ENCODE measurements at regions not wholly inside any gene's neighbourhood (a gene's known extent, or its start where the extent isn't known, plus 50 kb on each side); places are given as distances from the start of the nearest gene placed in this dataset.

GRCh38 chr11:23013509-23013908 lies 153.2 kb upstream of the CCDC179 start:
- no peak for TF ChIP-seq POLR2A (IDR thresholded peaks at IDR 0.05; ENCODE audit: low read depth, low read length)
- TF ChIP-seq POU2F2 (IDR thresholded peaks at IDR 0.05; ENCODE audit: low read depth, low read length) = no peak
- TF ChIP-seq SPI1 (IDR thresholded peaks at IDR 0.05; ENCODE audit: low read depth, low read length) = no peak
- TF ChIP-seq PAX5 (IDR thresholded peaks at IDR 0.05; ENCODE audit: insufficient read depth, low read length, severe bottlenecking) = no peak
- TF ChIP-seq POLR2AphosphoS5 (IDR thresholded peaks at IDR 0.05; ENCODE audit: low read depth, low read length) = no peak
- TF ChIP-seq TAF1 (IDR thresholded peaks at IDR 0.05; ENCODE audit: low read depth, low read length) = no peak
- FAIRE-seq (no peak), DNase-seq (ENCODE audit: insufficient read length, low spot score) (no peak)

DNA sequence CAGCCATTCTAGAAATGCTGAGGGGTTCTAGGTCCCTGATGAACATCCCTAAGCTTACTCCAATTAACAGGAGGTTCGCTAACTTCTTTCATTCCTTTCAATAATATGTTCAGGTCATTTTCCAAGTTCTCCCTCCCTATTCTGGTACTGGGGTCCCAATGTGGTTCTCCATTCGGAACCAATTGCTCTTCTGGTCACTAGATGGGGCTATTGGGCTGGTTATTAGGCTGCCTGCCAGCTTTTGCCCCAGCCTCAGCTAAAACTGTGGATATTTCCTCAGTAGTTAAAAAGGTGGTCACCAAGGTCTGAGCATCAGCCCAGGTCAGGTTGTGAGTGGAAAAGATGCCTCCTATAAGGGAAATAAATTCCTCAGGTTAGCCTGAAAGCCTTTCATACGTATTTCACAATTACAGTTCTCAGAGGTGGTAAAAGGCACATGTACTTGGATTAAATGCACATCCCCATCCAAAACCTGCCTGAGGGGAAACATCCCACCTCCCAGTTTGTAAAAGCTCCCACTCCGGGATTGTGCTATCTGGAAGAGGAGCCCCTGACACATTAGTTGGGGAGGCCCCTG lies 161.1 kb upstream of the CCDC179 start:
- peak; percentile 8 for DNase-seq (ENCODE audit: insufficient read length, low spot score)
- TF ChIP-seq PAX5 (IDR thresholded peaks at IDR 0.05; ENCODE audit: insufficient read depth, low read length, severe bottlenecking) = no peak
- peak; percentile 52 for FAIRE-seq

DNA sequence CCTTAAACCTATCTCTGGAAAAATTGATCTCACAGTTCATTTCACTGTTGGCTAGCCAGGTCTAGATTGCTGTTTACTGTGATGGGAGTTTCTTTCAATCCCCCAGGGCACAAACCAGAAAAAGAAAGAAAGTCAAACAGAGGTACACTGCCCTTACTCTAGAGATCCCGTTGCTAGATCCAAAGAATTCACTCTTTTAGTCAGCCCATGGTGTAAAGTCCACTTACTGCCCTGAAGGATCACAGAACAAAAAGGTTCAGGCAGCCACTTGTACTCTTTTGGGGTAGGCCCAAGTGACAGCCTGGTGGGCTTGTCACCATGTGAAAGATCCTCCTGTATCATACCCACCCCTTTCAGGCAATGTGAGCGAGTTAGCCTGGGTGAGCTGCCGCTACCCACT lies 162.6 kb upstream of the CCDC179 start:
- TF ChIP-seq POU2F2 (IDR thresholded peaks at IDR 0.05; ENCODE audit: low read depth, low read length) = no peak
- TF ChIP-seq TAF1 (IDR thresholded peaks at IDR 0.05; ENCODE audit: low read depth, low read length) = no peak
- TF ChIP-seq POLR2A (IDR thresholded peaks at IDR 0.05; ENCODE audit: low read depth, low read length) = no peak
- FAIRE-seq = no peak
- DNase-seq (ENCODE audit: insufficient read length, low spot score) = no peak

GRCh38 chr11:23023319-23023718 lies 163.0 kb upstream of the CCDC179 start:
- no peak for DNase-seq (ENCODE audit: insufficient read length, low spot score)
- TF ChIP-seq POLR2A (IDR thresholded peaks at IDR 0.05; ENCODE audit: low read depth, low read length) (no peak), POLR2AphosphoS5 (IDR thresholded peaks at IDR 0.05; ENCODE audit: low read depth, low read length) (no peak), PAX5 (IDR thresholded peaks at IDR 0.05; ENCODE audit: insufficient read depth, low read length, severe bottlenecking) (no peak), TAF1 (IDR thresholded peaks at IDR 0.05; ENCODE audit: low read depth, low read length) (no peak), POU2F2 (IDR thresholded peaks at IDR 0.05; ENCODE audit: low read depth, low read length) (no peak), SPI1 (IDR thresholded peaks at IDR 0.05; ENCODE audit: low read depth, low read length) (no peak)
- no peak for FAIRE-seq

GRCh38 chr11:23041001-23041503 lies 180.8 kb upstream of the CCDC179 start:
- no peak for DNase-seq (ENCODE audit: insufficient read length, low spot score)
- no peak for FAIRE-seq
- no peak for TF ChIP-seq SPI1 (IDR thresholded peaks at IDR 0.05; ENCODE audit: low read depth, low read length)
- no peak for TF ChIP-seq POLR2AphosphoS5 (IDR thresholded peaks at IDR 0.05; ENCODE audit: low read depth, low read length)
- no peak for TF ChIP-seq POLR2A (IDR thresholded peaks at IDR 0.05; ENCODE audit: low read depth, low read length)
- TF ChIP-seq TAF1 (IDR thresholded peaks at IDR 0.05; ENCODE audit: low read depth, low read length) = no peak
- no peak for TF ChIP-seq POU2F2 (IDR thresholded peaks at IDR 0.05; ENCODE audit: low read depth, low read length)

DNA sequence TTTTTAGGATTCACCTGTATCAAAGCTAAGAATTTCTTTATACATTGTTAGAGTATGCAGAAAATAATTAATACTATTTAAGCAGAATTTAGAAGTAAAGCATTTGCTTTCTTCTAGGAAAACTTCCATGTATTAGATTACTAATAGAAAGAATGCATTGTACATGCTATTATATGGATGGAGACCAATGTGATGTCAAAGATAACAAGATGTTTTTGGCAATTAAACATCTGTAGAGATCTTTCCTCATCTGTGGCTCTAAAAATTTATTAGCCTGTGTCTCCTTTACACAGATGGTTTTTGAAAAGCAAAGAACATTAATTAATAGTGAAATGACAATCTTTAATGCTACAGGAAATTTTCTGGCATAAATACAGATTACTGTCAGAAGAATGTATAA lies 198.4 kb upstream of the CCDC179 start:
- FAIRE-seq = no peak
- no peak for DNase-seq (ENCODE audit: insufficient read length, low spot score)
- TF ChIP-seq TAF1 (IDR thresholded peaks at IDR 0.05; ENCODE audit: low read depth, low read length) (no peak), POLR2AphosphoS5 (IDR thresholded peaks at IDR 0.05; ENCODE audit: low read depth, low read length) (no peak), PAX5 (IDR thresholded peaks at IDR 0.05; ENCODE audit: insufficient read depth, low read length, severe bottlenecking) (no peak), POLR2A (IDR thresholded peaks at IDR 0.05; ENCODE audit: low read depth, low read length) (no peak)

DNA sequence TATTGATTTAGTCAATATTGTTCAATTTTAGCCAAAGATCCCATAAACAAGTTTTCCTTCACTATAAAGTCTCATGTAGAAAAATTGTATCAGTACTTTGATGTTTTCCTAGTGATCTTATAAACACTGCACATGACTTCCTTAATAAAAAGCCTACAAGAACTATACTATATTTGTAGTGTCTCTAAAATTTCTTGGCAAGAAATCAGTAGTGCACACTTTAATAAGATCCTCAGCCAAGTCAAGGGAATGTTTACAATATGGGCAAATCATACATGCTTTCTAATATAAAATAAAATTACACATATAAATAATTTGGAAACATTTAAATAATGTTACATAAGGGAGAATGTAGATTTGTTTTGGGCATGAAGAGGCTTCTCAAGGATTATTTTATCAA lies 203.0 kb upstream of the CCDC179 start:
- DNase-seq (ENCODE audit: insufficient read length, low spot score) (no peak), FAIRE-seq (no peak)
- TF ChIP-seq PAX5 (IDR thresholded peaks at IDR 0.05; ENCODE audit: insufficient read depth, low read length, severe bottlenecking) (no peak), TAF1 (IDR thresholded peaks at IDR 0.05; ENCODE audit: low read depth, low read length) (no peak), POU2F2 (IDR thresholded peaks at IDR 0.05; ENCODE audit: low read depth, low read length) (no peak), SPI1 (IDR thresholded peaks at IDR 0.05; ENCODE audit: low read depth, low read length) (no peak)

GRCh38 chr11:23078289-23078971 lies 218.2 kb upstream of the CCDC179 start:
- no peak for FAIRE-seq
- DNase-seq (ENCODE audit: insufficient read length, low spot score) = no peak
- TF ChIP-seq POLR2A (IDR thresholded peaks at IDR 0.05; ENCODE audit: low read depth, low read length) (no peak), POLR2AphosphoS5 (IDR thresholded peaks at IDR 0.05; ENCODE audit: low read depth, low read length) (no peak)

DNA sequence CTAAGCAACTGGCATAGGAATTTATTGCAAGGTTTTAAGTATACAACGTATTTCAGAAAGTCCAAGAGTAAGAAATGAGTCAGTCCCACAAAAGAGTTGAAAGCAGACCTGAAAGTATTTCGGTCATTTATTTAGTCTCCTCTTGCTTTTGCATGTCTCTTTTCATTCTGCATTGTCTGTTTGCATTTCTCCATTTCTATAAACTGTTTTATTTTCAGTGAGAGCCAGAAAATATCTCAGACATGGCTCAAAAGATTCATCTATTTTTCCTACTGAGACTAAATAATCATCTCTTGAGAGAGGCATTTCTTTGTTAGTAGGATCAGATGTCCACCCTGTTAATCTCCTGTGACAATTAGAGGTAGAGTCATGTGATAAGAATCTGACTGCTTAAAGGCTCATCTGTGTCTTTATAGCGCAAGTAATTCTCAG lies 219.1 kb upstream of the CCDC179 start:
- TF ChIP-seq SPI1 (IDR thresholded peaks at IDR 0.05; ENCODE audit: low read depth, low read length) = no peak
- TF ChIP-seq TAF1 (IDR thresholded peaks at IDR 0.05; ENCODE audit: low read depth, low read length) = no peak
- TF ChIP-seq POLR2AphosphoS5 (IDR thresholded peaks at IDR 0.05; ENCODE audit: low read depth, low read length) = no peak
- TF ChIP-seq PAX5 (IDR thresholded peaks at IDR 0.05; ENCODE audit: insufficient read depth, low read length, severe bottlenecking) = no peak
- TF ChIP-seq POU2F2 (IDR thresholded peaks at IDR 0.05; ENCODE audit: low read depth, low read length) = no peak
- TF ChIP-seq POLR2A (IDR thresholded peaks at IDR 0.05; ENCODE audit: low read depth, low read length) = no peak
- DNase-seq (ENCODE audit: insufficient read length, low spot score) = no peak
- FAIRE-seq = no peak

GRCh38 chr11:23087407-23087806 lies 227.1 kb upstream of the CCDC179 start:
- DNase-seq (ENCODE audit: insufficient read length, low spot score) (no peak), FAIRE-seq (no peak)
- TF ChIP-seq POLR2AphosphoS5 (IDR thresholded peaks at IDR 0.05; ENCODE audit: low read depth, low read length) = no peak
- TF ChIP-seq POLR2A (IDR thresholded peaks at IDR 0.05; ENCODE audit: low read depth, low read length) = no peak
- TF ChIP-seq TAF1 (IDR thresholded peaks at IDR 0.05; ENCODE audit: low read depth, low read length) = no peak
- TF ChIP-seq SPI1 (IDR thresholded peaks at IDR 0.05; ENCODE audit: low read depth, low read length) = no peak
- TF ChIP-seq PAX5 (IDR thresholded peaks at IDR 0.05; ENCODE audit: insufficient read depth, low read length, severe bottlenecking) = no peak
- no peak for TF ChIP-seq POU2F2 (IDR thresholded peaks at IDR 0.05; ENCODE audit: low read depth, low read length)
